ENCODE measurements at regions not wholly inside any gene's neighbourhood (a gene's known extent, or its start where the extent isn't known, plus 50 kb on each side); places are given as distances from the start of the nearest gene placed in this dataset.

DNA sequence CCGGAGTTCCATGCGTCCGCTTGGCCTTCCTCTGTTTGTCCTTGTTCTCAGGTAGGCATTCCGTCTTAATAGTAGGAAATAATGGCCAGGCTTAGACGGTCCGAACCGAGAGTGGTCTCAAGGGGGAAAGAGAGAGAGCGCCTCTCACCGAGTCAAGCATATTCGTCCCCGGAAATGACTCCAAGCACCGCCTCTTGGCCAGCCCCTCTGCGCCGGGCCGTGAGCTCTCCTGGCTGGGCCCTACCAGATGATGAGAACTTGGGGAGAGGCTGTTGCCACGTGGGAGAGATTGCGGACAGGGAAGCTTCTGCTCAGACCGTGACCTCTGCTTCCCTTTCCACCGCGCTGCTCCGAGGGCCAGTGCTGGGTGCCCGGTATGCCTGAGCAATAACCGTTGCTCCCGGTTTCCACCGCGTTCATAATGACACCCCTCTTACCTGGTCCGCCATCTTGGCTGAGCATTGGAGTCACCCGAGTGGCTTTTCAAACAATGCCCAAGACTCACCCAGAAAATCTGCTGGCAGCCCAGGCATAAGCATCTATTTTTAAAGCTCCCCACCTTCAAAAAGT is 251.1 kb upstream of the SHH start:
- DNase-seq (ENCODE audit: low read depth): no peak

DNA sequence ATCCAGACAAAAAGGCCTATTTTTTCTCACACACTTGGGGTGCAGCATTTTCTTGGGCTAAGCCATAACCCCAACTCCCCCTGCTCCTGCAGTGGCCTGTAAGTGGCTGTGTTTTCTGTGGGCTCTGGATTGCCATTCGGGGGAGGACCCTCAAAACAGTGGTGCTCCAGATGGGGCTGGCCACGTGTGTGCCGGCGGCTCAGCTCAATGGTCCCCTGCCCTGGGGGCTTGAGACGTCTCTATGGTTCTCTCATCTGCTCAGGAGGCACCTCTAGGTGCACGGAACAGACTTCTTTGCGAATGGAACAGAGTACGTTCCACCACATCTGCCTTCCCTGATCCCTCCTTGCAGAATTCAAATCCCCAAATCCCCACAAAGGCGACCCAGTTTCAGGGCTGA is 250.0 kb upstream of the SHH start:
- TF ChIP-seq, protein P1, sequence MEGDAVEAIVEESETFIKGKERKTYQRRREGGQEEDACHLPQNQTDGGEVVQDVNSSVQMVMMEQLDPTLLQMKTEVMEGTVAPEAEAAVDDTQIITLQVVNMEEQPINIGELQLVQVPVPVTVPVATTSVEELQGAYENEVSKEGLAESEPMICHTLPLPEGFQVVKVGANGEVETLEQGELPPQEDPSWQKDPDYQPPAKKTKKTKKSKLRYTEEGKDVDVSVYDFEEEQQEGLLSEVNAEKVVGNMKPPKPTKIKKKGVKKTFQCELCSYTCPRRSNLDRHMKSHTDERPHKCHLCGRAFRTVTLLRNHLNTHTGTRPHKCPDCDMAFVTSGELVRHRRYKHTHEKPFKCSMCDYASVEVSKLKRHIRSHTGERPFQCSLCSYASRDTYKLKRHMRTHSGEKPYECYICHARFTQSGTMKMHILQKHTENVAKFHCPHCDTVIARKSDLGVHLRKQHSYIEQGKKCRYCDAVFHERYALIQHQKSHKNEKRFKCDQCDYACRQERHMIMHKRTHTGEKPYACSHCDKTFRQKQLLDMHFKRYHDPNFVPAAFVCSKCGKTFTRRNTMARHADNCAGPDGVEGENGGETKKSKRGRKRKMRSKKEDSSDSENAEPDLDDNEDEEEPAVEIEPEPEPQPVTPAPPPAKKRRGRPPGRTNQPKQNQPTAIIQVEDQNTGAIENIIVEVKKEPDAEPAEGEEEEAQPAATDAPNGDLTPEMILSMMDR (conservative IDR thresholded peaks at IDR 0.05; ENCODE audit: low read depth, low read length): no peak
- no peak for DNase-seq (ENCODE audit: low read depth)
- H3K4me3 ChIP-seq (ENCODE audit: low read depth, low read length): no peak overlapping the region

More for the DNA sequence above, 251.1 kb upstream of the SHH start:
- no peak overlapping the region for H3K4me3 ChIP-seq (ENCODE audit: low read depth, low read length)
- TF ChIP-seq, protein P1 (conservative IDR thresholded peaks at IDR 0.05; ENCODE audit: low read depth, low read length): no peak

DNA sequence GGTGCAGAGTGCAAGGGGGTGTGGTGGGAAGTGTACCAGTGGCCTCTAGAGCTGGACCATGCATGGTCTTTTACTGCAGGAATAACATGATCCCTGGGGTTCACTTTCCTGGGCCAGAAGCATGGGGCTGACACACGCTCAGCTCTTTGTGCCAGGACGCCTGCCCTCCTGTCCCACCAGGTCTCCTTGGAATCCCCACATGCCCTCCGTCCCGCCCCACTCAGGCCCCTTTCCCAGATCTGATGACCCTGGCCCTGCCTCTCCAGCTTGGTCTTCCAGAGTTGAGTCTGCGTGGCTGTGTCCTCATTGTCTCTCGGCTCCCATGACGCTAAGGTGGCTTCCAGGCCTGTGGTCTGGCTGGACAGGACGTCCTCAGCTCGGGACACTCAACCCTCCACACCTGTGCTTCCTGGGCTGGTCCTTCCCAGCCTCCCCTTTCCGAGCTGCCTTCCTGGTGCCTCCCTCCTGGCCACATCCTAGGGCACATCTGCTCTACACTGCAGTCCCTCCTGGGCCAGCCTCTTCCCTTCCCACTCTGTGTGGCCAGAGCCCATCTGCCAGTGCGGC is 249.5 kb upstream of the SHH start:
- no peak overlapping the region for H3K4me3 ChIP-seq (ENCODE audit: low read depth, low read length)
- TF ChIP-seq, protein P1 (conservative IDR thresholded peaks at IDR 0.05; ENCODE audit: low read depth, low read length): no peak
- DNase-seq (ENCODE audit: low read depth): no peak

DNA sequence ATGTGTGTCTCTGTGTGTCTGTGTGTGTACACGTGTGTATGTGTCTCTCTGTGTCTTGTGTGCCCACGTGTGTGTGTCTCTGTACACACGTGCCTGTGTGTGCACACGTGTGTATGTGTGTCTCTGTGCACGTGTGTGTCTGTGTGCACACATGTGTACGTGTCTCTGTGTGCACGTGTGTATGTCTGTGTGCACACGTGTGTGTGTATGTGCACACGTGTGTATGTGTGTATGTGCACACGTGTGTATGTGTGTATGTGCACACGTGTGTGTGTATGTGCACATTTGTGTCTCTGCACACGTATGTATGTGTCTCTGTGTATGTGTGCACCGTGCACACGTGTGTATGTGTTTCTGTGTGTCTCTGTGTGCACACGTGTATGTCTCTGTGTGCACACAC is 248.7 kb upstream of the SHH start:
- TF ChIP-seq, protein P1 (conservative IDR thresholded peaks at IDR 0.05; ENCODE audit: low read depth, low read length): no peak

DNA sequence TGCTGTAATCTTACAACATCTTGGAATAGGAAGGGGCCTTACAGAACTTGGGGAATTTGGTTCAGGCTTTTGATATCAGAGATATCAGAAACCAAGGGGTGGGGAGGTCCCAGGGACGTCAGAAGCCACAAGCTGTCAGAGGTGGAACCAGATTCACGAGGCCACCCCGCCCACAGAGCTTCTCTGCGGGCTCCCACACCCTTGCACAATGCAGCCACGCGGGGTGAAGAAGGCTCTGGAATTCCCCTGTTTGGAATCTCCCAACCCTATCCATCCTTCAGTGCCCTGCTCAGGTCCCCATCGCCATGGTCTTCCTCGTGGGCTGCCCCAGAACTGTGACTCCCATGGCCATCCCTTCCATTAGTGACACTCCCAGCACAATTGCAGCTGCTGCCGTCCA is 247.1 kb upstream of the SHH start:
- TF ChIP-seq, protein P1 (conservative IDR thresholded peaks at IDR 0.05; ENCODE audit: low read depth, low read length): no peak
- no peak overlapping the region for H3K4me3 ChIP-seq (ENCODE audit: low read depth, low read length)
- DNase-seq (ENCODE audit: low read depth): no peak

More for the DNA sequence above, 248.7 kb upstream of the SHH start:
- DNase-seq (ENCODE audit: low read depth): no peak
- H3K4me3 ChIP-seq (ENCODE audit: low read depth, low read length): no peak overlapping the region

DNA sequence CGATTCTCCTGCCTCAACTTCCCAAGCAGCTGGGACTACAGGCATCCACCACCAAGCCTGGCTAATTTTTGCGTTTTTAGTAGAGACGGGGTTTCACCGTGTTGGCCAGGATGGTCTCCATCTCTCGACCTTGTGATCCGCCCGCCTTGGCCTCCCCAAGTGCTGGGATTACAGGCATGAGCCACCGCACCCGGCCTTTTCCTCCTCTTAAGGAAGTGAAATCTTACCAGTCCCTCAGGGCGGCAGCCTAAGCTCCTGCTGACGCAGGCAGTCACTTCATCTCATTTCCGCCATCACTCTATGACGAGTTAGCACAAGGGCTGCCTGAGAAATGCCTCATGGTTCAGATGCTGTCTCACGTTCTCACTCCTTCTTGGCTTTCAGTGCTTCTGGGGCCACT is 246.0 kb upstream of the SHH start:
- DNase-seq (ENCODE audit: low read depth): no peak
- TF ChIP-seq, protein P1 (conservative IDR thresholded peaks at IDR 0.05; ENCODE audit: low read depth, low read length): no peak
- no peak overlapping the region for H3K4me3 ChIP-seq (ENCODE audit: low read depth, low read length)

DNA sequence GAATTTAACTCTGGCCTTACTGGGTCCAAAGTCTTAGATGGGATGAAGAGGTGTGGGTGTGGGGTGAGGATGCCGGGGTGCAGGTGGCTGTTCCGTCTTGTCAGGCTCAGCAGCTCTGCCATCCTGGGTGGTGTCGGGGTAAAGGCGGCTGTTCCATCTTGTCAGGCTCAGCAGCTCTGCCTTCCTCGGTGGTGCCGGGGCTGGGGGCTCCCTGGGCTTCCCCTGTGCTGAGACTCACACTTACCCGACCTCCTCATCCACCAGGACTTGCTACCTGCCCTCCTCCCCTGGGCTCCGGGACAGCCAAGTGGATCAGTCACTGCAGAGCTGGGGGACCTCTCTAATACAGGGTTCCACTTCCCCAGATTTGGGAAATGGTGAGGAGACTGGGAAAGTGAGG is 244.3 kb upstream of the SHH start:
- TF ChIP-seq, protein P1 (conservative IDR thresholded peaks at IDR 0.05; ENCODE audit: low read depth, low read length): no peak
- no peak overlapping the region for H3K4me3 ChIP-seq (ENCODE audit: low read depth, low read length)
- no peak for DNase-seq (ENCODE audit: low read depth)

All from epithelial cell of proximal tubule (primary cell).